ENCODE measurements at regions not wholly inside any gene's neighbourhood (a gene's known extent, or its start where the extent isn't known, plus 50 kb on each side); places are given as distances from the start of the nearest gene placed in this dataset.

- TF ChIP-seq, protein P1, sequence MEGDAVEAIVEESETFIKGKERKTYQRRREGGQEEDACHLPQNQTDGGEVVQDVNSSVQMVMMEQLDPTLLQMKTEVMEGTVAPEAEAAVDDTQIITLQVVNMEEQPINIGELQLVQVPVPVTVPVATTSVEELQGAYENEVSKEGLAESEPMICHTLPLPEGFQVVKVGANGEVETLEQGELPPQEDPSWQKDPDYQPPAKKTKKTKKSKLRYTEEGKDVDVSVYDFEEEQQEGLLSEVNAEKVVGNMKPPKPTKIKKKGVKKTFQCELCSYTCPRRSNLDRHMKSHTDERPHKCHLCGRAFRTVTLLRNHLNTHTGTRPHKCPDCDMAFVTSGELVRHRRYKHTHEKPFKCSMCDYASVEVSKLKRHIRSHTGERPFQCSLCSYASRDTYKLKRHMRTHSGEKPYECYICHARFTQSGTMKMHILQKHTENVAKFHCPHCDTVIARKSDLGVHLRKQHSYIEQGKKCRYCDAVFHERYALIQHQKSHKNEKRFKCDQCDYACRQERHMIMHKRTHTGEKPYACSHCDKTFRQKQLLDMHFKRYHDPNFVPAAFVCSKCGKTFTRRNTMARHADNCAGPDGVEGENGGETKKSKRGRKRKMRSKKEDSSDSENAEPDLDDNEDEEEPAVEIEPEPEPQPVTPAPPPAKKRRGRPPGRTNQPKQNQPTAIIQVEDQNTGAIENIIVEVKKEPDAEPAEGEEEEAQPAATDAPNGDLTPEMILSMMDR (conservative IDR thresholded peaks at IDR 0.05): no peak
- no peak for TF ChIP-seq EZH2 (IDR thresholded peaks at IDR 0.05; ENCODE audit: low read depth)
Observed at GRCh38 chr7:112596260-112596659, 115.5 kb downstream of the LSMEM1 start.
